ENCODE measurements at regions not wholly inside any gene's neighbourhood (a gene's known extent, or its start where the extent isn't known, plus 50 kb on each side); places are given as distances from the start of the nearest gene placed in this dataset.
"Not testable (repeated sequence)": the region's sequence is repeated elsewhere in the genome, so short reads cannot be mapped to it uniquely, and the experiment has no call there.

DNA sequence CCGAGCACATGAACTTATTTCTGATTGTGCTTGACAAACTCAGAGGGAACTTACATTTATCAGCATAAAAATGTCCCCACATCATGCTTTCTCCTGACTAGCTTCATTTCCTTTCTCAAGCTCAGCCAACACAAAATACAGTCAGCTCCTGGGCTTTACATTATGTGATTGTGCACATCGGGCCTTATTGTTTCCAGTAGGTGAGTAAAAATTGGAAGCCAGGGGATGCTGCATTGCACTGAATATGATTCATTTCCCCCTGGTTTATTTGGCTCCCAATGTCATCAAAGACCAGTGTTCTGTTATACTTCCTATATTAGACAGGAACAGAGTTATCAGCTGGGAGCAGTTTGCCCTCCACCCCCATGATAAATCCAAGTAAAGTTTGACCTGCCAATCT, 521.8 kb downstream of the RMST start:
- DNase-seq (ENCODE audit: low spot score) = no peak

DNA sequence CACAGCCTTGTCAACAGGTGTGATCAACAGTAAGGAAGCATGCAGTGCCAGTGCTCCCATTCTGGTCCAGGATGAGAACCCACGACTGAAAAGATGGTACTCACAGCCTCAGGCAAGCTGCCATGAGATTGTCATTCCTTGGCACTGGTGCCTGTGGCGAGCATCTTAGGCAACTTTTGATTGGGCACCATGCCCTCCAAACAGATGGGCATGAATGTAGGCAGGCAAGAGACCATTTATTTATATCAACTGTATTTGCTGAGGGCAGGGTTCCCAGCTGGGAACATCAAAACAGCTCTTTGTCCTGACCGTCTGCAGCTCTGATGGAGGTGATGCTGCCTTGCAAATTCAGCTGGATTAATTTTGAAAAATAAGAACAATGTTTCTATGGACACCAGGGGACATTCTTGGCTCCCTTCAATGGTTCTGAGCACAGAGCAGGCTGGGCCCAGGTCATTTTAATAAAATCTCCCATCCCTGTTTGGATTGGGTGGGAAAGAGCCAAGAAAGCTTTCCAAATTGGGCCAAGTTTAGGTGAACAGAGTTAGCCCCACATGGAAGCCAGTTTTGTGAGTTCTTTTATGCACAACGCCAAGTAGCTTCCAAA, 522.5 kb downstream of the RMST start:
- no peak for DNase-seq (ENCODE audit: low spot score)

DNA sequence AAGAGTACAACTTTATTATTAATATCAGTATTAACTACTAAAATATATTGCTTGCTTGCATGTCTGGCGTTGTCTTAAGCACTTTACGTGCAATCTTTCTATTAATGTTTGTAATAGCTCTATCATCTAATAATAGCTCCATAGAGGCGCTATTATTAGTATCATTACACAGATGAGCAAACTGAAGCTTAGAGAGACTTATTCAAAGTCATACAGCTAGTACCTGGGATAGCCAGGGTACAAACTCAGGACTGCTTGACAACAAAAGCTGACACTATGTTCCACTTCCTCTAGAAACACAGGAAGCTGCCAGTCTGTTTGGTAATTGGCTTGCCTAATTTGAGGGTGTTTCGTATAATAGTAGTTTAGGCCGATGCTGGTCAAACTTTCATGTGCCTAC, 523.2 kb downstream of the RMST start:
- no peak for DNase-seq (ENCODE audit: low spot score)

DNA sequence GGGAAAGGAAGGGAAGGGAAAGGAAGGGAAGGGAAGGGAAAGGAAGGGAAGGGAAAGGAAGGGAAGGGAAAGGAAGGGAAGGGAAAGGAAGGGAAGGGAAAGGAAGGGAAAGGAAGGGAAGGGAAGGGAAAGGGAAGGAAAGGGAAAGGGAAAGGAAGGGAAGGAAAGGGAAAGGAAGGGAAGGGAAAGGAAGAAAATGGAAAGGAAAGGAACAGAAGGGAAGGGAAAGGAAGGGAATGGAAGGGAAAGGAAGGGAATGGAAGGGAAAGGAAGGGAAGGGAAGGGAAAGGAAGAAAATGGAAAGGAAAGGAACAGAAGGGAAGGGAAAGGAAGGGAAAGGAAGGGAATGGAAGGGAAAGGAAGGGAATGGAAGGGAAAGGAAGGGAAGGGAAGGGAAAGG, 526.0 kb downstream of the RMST start:
- DNase-seq (ENCODE audit: low spot score) = not testable (repeated sequence)

DNA sequence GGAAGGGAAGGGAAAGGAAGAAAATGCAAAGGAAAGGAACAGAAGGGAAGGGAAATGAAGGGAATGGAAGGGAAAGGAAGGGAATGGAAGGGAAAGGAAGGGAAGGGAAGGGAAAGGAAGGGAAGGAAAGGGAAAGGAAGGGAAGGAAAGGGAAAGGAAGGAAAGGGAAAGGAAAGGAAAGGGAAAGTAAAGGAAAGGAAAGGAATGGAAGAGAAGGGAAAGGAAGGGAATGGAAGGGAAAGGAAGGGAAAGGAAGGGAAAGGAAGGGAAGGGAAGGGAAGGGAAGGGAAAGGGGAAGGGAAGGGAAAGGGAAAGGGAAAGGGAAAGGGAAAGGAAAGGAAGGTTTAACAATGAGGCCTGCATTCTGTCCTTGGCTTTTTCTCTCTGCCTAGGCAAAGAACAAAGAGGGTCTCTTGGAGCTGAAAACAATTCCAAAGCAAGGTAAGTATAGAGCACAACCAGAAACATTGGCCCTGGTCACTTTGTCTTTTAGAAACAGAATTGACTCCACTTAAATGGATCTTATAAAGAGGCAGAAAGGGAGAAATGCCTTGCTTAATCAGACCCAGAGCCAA, 525.9 kb upstream of the TMPO start:
- DNase-seq (ENCODE audit: low spot score) = no peak

DNA sequence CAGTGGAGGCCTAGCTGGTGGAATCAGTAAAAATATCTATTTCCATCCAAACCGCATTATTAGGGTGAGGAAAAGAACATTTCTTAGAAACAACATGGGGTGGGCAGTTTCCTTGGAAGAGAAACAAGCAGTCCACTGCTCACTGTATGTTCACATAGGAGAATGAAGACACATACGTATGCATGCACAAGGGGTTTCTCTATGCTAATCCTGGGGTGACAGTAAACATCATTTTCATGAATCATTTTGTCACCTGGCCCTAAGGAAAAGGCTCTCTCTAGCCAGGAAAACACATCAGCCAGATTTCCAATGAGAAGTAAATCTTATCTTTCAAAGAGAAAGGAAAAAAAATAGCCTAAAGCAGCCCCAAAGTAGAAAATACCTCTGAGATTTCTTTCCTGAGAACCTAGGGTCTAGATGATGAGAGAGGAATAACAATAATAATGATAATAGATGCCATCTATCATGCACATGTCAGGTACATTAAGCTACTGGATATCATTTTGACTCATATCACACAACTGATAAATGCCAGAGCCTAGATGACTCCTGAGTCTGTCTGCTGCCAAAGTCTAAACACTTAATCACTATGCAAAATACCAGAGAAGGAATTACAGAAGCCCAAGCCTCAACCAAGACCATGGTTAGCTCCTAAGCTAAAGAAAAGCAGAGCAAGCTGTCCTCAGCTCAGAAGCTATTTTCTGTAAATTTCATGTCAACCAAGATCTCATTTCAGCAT, 520.5 kb upstream of the TMPO start:
- peak; percentile 95 for DNase-seq (ENCODE audit: low spot score)

DNA sequence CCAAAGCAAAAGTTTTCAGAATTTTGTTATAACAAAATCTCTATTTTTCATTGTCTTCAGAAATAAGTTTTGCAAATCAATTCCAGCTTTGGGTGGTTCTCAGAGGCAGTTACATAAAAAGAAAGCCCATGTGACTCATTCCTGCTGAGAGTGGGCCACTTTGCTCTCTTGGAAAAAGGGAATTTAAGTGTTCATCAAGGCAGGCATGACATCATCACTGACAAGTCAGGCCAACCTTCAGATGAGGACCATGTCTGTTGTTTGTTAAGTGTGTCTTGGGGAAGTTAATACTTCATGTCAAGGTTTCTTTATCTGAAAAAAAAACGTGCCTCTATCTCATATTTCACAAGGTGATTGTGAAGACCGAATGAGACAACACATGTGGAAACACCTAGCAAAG, 519.8 kb upstream of the TMPO start:
- DNase-seq (ENCODE audit: low spot score) = peak; percentile 84

DNA sequence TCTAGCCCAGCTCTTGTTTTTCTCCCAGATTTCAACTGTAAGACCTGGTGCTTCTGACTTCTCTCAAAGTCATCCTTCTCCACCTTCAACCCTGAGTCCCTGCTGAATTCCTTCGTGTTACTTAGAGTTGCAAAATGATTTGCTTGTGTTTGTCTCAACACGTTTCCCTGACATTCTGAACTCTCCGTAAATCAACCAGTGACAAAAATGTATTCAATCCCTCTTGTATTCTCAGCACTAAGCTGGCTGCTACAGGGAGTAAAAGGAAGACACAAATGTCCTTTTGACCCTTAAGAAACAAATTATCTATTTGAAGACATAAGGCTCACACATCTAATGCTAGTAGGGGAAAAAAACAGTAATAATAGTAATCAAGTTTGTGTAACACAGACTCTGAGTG, 514.0 kb upstream of the TMPO start:
- DNase-seq (ENCODE audit: low spot score) = peak; percentile 78

DNA sequence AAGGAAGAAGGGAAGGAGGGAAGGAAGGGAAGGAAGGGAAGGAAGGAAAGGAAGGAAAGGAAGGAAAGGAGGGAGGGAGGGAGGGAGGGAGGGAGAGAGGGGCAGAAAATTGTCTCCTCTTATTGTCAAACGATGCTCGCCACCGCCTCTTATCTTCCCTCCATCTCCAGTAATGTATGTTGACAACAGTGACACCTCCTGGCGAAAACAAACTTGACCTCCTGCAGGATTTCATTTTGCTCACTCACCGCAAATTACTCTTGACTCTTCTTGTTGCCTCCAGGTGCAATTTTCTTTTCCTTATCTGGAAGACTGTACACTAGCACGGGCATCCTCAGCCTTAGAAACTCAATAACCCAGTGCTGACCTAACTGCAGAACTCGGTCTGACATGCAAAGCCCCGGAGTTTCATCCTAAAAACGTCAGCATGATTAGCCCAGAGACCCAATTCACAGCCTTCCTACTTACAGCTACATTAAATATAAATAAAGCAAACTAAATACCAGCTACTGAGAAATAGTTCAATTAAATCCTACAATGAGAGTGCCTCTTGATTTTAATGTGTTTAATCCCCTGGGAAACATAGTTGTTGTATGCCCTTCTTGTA, 512.4 kb upstream of the TMPO start:
- DNase-seq (ENCODE audit: low spot score) = peak; percentile 31

DNA sequence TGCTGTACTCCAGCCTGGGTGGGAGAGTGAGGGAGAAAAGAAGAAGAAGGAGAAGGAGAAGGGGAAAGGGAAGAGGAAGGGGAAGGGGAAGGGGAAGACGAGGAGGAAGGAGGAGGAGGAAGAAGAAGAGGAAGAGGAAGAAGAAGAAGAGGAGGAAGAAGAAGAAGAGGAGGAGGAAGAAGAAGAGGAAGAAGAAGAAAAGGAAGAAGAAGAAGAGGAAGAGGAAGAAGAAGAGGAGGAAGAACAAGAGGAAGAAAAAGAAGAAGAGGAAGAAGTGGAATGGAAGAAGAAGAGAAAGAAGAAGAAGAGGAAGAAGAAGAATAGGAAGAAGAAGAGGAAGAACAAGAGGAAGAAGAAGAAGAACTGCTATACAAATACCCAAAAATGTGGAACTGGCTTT, 507.4 kb upstream of the TMPO start:
- DNase-seq (ENCODE audit: low spot score) = no peak

DNA sequence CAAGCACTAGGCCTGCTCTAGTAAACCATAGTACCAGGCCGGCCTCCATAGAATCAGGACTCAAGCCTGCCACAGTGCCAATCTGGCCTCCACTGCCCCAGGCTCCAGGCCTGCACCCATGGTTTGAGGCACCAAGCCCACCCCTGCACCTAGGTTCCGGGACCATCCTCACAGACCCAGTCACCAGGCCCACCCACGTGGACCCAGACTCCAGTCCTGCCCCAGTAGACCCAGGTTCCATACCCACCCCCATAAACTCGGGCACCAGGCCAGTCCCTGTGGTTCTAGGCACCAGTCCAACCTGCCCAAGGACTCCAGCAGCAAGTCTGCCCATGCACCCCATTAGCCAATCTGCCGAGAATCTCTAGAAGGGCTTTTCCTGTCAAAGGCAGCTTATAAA, 501.8 kb upstream of the TMPO start:
- no peak for DNase-seq (ENCODE audit: low spot score)

DNA sequence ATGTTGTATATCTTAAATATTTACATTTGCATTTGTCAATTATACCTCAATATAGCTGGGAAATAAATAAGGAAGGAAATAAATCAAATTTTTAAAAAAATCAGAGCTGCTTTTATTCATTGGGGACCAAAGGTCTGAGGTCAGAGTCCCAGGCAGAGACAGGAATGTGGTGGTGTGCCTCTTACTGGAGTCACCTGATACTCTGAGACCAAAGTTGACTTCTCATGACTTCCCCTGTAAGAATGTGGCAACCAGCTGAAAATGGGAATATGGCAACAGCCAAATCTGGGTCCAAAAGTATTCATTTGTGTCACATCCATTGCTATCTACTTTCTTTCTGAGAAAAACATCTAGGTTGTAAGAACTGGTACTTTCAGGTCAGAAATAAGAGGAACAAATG, 496.6 kb upstream of the TMPO start:
- DNase-seq (ENCODE audit: low spot score) = no peak

DNA sequence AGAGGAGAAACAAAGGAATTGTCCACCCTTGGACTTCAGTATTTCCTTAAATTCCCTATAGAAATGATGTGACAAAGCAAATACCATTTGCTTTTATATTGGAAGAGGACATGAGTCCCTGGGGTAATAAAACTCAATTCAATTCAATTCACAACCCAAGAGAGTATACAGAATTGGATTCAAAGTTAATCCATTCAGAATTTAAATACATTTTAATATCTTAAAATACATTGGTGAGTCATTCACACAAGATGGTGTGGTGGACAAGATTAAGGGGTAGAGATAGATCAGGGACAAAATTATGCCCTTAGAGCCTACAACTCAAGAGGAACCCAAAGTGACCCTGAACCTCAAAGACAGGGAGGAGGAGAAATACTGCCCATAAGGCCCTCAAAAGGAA, 495.0 kb upstream of the TMPO start:
- no peak for DNase-seq (ENCODE audit: low spot score)

DNA sequence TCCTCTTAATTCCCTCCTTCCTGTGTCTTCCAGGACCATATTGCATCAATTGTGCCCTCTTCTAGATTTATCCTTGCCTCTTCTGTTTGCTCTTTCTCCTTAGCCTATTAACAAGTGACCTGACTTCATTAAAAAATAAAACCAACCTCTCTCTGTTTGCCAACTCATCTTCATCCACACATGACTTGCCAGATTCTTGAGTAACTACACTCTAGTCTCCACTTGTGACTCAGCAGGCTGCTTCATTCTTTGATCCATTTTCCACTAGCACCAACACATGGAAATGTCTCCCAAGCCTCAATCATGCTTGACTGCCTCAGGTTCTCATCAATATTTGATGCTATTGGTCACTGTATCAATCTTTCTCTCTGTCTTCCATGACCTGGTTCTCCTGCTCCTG, 492.4 kb upstream of the TMPO start:
- no peak for DNase-seq (ENCODE audit: low spot score)

DNA sequence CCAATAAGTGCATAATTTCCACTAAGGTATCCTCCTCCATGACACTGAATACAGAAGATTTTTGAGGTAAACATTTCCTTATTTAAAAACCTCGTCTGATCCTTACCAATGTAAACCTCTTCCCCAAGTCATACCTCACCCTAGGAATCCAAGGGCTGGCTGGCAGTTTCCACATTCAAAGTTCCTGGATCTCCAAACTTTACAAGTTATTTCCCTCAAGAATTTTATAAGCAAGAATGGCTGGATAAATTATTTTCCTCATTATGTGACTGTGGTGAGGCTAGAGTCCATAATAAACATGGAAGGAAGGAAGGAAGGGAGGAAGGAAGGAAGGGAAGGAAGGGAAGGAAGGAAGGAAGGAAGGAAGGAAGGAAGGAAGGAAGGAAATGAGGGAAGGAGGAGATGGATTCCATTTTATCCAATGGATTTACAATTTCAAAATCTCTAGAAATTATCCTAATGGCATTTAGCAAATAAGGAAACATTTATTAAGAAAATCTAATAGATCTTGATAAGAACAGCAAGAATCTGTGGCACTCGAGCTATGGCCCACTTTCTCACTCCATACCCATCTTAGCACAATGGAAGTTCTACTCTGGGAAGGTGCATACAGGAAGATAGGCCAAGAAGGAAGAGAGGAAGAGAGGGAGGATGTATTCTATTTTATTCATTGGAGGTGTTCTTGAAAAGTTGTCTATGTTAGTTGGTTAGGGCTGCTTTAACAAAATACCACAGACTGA, 477.8 kb upstream of the TMPO start:
- DNase-seq (ENCODE audit: low spot score) = no peak

DNA sequence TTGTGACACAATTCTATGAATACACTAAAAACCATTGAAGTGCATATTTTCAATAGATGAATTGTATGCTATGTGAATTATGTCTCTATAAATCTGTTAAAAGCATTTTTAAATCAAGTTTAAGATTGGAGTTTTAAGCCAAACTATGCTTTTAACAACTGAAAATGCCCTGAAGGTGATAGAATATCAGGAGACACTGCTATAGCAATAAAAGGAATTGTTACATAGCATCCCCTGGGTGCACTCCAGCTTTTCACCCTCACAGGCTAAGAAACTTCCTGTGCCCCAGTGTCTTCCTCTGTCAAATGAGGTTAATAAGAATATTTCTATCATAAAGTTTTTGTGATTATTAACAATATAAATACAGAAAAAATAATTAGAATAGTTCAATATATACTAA, 472.7 kb upstream of the TMPO start:
- DNase-seq (ENCODE audit: low spot score) = peak; percentile 19

DNA sequence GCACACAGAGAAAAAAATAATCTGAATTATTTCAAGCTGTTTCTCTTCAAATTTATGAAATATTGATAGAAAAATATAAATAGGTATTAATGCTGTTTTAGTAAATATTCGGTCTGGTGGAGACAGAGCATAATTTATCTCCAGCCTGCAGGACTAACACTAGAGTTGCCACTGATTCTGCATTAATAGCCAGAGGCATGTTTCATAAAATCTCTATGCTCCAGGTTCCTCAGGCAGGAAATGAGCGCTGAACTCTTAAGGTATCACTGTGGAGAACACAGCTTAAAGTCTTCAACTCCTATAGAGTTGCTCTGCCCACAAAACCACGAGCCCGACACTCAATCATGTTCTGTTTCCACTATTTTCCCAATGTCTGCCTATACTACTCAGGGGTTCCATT, 470.0 kb upstream of the TMPO start:
- DNase-seq (ENCODE audit: low spot score) = no peak

DNA sequence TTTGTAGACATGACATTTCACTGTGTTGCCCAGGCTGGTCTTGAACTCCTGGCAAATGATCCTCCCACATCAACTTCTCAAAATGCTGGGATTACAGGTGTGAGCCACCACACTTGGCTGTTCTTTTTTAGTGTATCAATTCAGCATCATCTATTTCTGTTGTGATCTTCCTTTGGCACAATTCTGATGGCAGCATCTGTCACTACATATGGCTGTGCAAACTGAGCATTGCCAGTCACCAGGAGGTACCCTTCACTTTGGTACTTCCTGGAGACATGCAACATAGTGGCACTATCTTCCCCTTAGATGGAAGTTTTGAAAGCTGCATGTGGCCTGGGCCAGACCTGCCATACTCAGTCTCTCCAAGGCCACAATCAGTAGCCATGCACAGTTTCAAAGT, 467.1 kb upstream of the TMPO start:
- no peak for DNase-seq (ENCODE audit: low spot score)

DNA sequence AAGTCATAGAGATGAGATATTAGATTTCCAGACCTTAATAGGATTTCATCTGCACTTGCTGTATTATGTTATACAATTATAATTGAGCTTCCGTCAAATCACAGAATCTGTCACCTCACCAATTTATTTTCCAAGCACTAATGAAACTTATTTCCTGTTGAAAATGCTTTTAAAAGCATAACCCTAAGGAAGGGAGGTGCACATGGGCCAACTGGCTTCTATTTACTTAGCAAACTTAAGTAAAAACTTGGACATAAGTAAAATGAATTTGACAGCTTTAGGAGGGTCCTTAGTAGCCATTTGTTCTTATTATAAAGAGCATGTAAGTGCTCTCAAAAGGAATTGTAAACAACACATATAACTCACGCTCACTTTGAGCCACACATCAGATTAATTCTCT, 462.2 kb upstream of the TMPO start:
- DNase-seq (ENCODE audit: low spot score) = no peak

DNA sequence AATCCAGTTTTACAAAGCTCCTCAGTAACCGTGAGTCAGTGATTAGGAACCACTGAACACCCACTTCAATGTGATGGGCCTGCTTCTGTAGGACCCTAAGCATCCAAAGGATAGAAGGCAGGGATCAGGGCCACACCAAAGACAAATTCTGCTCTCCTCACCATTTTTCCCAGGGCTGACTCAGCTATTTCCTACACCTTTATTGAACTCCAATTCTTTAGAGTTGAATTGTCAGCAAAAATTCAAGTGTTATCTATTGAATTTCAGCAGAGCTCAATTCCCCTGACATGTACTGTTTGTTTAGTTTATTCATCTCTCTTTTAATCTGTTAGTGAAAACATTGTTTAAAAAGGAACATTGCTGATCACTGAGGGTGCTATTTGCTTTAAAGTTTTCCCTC, 457.7 kb upstream of the TMPO start:
- no peak for DNase-seq (ENCODE audit: low spot score)

DNA sequence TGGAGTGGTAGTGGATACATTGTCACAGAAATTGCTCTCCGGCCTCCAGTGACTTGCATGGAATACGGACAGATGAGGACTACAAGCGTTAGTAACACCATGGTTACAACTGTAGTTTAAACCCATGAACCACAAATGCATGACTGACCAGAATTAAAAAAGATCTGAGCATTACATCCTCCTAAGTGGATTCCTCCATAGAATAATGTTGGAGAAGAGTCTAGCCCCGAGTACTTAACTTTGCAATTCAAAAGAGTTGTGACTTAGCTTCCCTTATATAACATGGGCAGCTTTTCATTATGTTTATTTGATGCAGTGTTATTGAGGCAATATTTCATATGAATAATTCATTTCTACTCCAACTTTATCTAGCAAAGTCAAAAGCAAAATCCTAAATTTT, 457.2 kb upstream of the TMPO start:
- no peak for DNase-seq (ENCODE audit: low spot score)

DNA sequence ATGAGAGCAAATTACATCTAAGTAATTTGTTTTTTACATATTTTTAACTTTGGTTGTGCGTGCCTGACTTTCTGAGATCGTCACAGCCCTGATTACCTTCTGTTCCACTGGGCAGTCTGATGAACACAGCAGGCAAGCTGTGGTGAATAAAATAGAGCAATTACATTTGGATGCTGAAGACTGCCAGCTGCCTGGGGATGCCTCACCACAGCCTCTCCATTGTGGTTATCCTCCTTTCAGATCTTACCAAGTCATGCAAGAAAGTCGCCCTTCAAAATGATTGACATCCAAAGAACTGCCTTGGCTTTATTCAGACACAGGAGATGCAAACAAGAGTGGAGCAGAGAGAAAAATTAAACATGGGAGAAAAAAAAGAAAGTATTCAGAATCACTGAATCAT, 456.6 kb upstream of the TMPO start:
- no peak for DNase-seq (ENCODE audit: low spot score)
